IMR-90 (cell line): ENCODE measurements at regions not wholly inside any gene's neighbourhood (a gene's known extent, or its start where the extent isn't known, plus 50 kb on each side); places are given as distances from the start of the nearest gene placed in this dataset.

Source experiments
- ATAC-seq: fragments of 200-7000 bp; cut with Tn5 transposase; 2 replicates; pipeline ENCODE4 v1.9.1; 2020; ENCODE audit warnings: low read depth, mild to moderate bottlenecking, moderate library complexity
- BruUV-seq: library from RNA; stranded (reverse); fragments of 400-500 nt; replicated peaks from 2 replicates; lab custom pipeline; 2021; lab: Mats Ljungman, UMichigan
- CTCF ChIA-PET: fragments of 300-600 bp; formaldehyde crosslinking; extraction: SDS; loops from one replicate; lab custom pipeline; 2021; ENCODE audit warnings: antibody characterized with exemption; lab: Yijun Ruan, JAX
- POLR2A ChIA-PET: fragments of 300-600 bp; sonication (Branson Sonifier 250); formaldehyde crosslinking; loops from one replicate; lab custom pipeline; 2022; ENCODE audit warnings: antibody characterized with exemption; ENCODE audit not compliant: unreplicated experiment; lab: Charles Lee
- DNase-seq: peaks from one replicate; pipeline ENCODE4 v3.0.0; 2013
- H2AFZ ChIP-seq: replicated peaks from 2 replicates; pipeline ENCODE3; 2013; ENCODE audit warnings: low read length, mild to moderate bottlenecking; ENCODE audit not compliant: poor library complexity
- H2AK5ac ChIP-seq: 2 replicates; pipeline ENCODE4 v1.6.1; 2013; ENCODE audit warnings: low read depth, low read length, inconsistent platforms
- H2AK9ac ChIP-seq: replicated peaks from 2 replicates; pipeline ENCODE3; 2013; ENCODE audit warnings: mild to moderate bottlenecking, low read depth, low read length, moderate library complexity; ENCODE audit not compliant: poor library complexity
- H2BK120ac ChIP-seq: 2 replicates; pipeline ENCODE4 v1.6.1; 2013; ENCODE audit warnings: low read depth, low read length, inconsistent platforms
- H2BK15ac ChIP-seq: 3 replicates; pipeline ENCODE4 v1.6.1; 2013; ENCODE audit warnings: low read depth, low read length, inconsistent platforms
- H2BK20ac ChIP-seq: 2 replicates; pipeline ENCODE4 v1.6.1; 2013; ENCODE audit warnings: low read depth, mild to moderate bottlenecking, inconsistent platforms, low read length, moderate library complexity
- H2BK5ac ChIP-seq: 2 replicates; pipeline ENCODE4 v1.6.1; 2013; ENCODE audit warnings: mild to moderate bottlenecking, low read depth, low read length, inconsistent platforms; ENCODE audit not compliant: poor library complexity, severe bottlenecking
- H3K14ac ChIP-seq: replicated peaks from 2 replicates; pipeline ENCODE4 v1.6.1; 2013; ENCODE audit warnings: low read depth, low read length, inconsistent platforms
- H3K18ac ChIP-seq: 2 replicates; pipeline ENCODE4 v1.6.1; 2013; ENCODE audit warnings: low read depth, low read length, control low read depth
- H3K23ac ChIP-seq: 2 replicates; pipeline ENCODE4 v1.6.1; 2013; ENCODE audit warnings: low read depth, low read length, inconsistent platforms
- H3K27ac ChIP-seq: 2 replicates; pipeline ENCODE4 v1.5.1; 2013; ENCODE audit warnings: mild to moderate bottlenecking, control low read depth, low read length; ENCODE audit not compliant: insufficient read depth
- H3K27me3 ChIP-seq: 2 replicates; pipeline ENCODE4 v1.6.1; 2013; ENCODE audit warnings: low read length; ENCODE audit not compliant: control insufficient read depth, insufficient read depth
- H3K36me3 ChIP-seq: 2 replicates; pipeline ENCODE4 v1.6.1; 2013; ENCODE audit warnings: low read length, mixed read lengths; ENCODE audit not compliant: control insufficient read depth, insufficient read depth
- H3K4ac ChIP-seq: 2 replicates; pipeline ENCODE4 v1.6.1; 2013; ENCODE audit warnings: low read depth, low read length, inconsistent platforms
- H3K4me1 ChIP-seq: 2 replicates; pipeline ENCODE4 v1.6.1; 2013; ENCODE audit warnings: low read length, mixed read lengths; ENCODE audit not compliant: control insufficient read depth, insufficient read depth
- H3K4me2 ChIP-seq: 2 replicates; pipeline ENCODE4 v1.6.1; 2013; ENCODE audit warnings: low read depth, mild to moderate bottlenecking, control low read depth, low read length, moderate library complexity
- H3K4me3 ChIP-seq: 2 replicates; pipeline ENCODE4 v1.5.1; 2013; ENCODE audit warnings: low read depth, mild to moderate bottlenecking, control low read depth, low read length, moderate library complexity; ENCODE audit not compliant: insufficient read depth
- H3K56ac ChIP-seq: 2 replicates; pipeline ENCODE4 v1.6.1; 2013; ENCODE audit warnings: low read length, inconsistent platforms; ENCODE audit not compliant: insufficient read depth; ENCODE audit errors: extremely low read depth
- H3K79me1 ChIP-seq, 2 experiments: 2 replicates each; pipeline ENCODE4 v1.6.1; 2013; ENCODE audit warnings: low read length in 2 of 2, inconsistent platforms in 1 of 2, low read depth in 1 of 2
- H3K9ac ChIP-seq: 2 replicates; pipeline ENCODE4 v1.6.1; 2013; ENCODE audit warnings: low read depth, low read length, control low read depth
- H3K9me1 ChIP-seq: 2 replicates; pipeline ENCODE4 v1.6.1; 2013; ENCODE audit warnings: low read length, inconsistent platforms; ENCODE audit not compliant: insufficient read depth
- H3K9me3 ChIP-seq: 2 replicates; pipeline ENCODE4 v1.6.1; 2013; ENCODE audit warnings: low read length; ENCODE audit not compliant: control insufficient read depth, insufficient read depth
- H4K20me1 ChIP-seq: 2 replicates; pipeline ENCODE4 v1.6.1; 2013; ENCODE audit warnings: low read length, inconsistent platforms; ENCODE audit not compliant: insufficient read depth
- H4K5ac ChIP-seq: 2 replicates; pipeline ENCODE4 v1.6.1; 2013; ENCODE audit warnings: mild to moderate bottlenecking, low read depth, low read length, control low read depth
- H4K8ac ChIP-seq, 2 experiments: 2 replicates each; pipeline ENCODE4 v1.6.1; 2013; ENCODE audit warnings: low read depth in 2 of 2, low read length in 2 of 2, control low read depth in 1 of 2, inconsistent platforms in 1 of 2
- H4K91ac ChIP-seq: 2 replicates; pipeline ENCODE4 v1.6.1; 2013; ENCODE audit warnings: low read depth, low read length, inconsistent platforms; ENCODE audit not compliant: insufficient read depth
- BHLHE40 ChIP-seq: fragments of 150-350 bp; IDR thresholded peaks from 2 replicates; pipeline ENCODE4 v1.6.1; 2016; ENCODE audit warnings: mild to moderate bottlenecking, low read depth, low read length
- CEBPB ChIP-seq: IDR thresholded peaks from 2 replicates; pipeline ENCODE4 v1.6.1; 2012; ENCODE audit warnings: low read depth, low read length, improper control_type of control experiment
- CHD1 ChIP-seq: IDR thresholded peaks from 2 replicates; pipeline ENCODE4 v1.6.1; 2012; ENCODE audit warnings: low read depth, low read length, improper control_type of control experiment
- FOS ChIP-seq: fragments of 150-350 bp; IDR thresholded peaks from 2 replicates; pipeline ENCODE4 v1.6.1; 2016; ENCODE audit warnings: low read depth, low read length
- MAFK ChIP-seq: IDR thresholded peaks from 2 replicates; pipeline ENCODE4 v1.6.1; 2012; ENCODE audit warnings: low read depth, low read length, improper control_type of control experiment
- MAZ ChIP-seq: IDR thresholded peaks from 2 replicates; pipeline ENCODE4 v1.6.1; 2012; ENCODE audit warnings: low read depth, mild to moderate bottlenecking, low read length, improper control_type of control experiment, moderate library complexity, borderline replicate concordance
- MXI1 ChIP-seq: IDR thresholded peaks from 2 replicates; pipeline ENCODE4 v1.6.1; 2012; ENCODE audit warnings: low read depth, mild to moderate bottlenecking, low read length, moderate library complexity, borderline replicate concordance
- NFE2L2 ChIP-seq: fragments of 150-350 bp; IDR thresholded peaks from 2 replicates; pipeline ENCODE4 v1.6.1; 2016; ENCODE audit warnings: low read depth, mild to moderate bottlenecking, low read length
- POLR2A ChIP-seq: IDR thresholded peaks from 2 replicates; pipeline ENCODE4 v1.6.1; 2012; ENCODE audit warnings: mild to moderate bottlenecking, low read depth, low read length
- RAD21 ChIP-seq: IDR thresholded peaks from 2 replicates; pipeline ENCODE4 v1.6.1; 2012; ENCODE audit warnings: low read length, improper control_type of control experiment
- RCOR1 ChIP-seq: IDR thresholded peaks from 2 replicates; pipeline ENCODE4 v1.6.1; 2012; ENCODE audit warnings: mild to moderate bottlenecking, low read length, improper control_type of control experiment; ENCODE audit not compliant: insufficient replicate concordance
- RFX5 ChIP-seq: IDR thresholded peaks from 2 replicates; pipeline ENCODE4 v1.8.0; 2012; ENCODE audit warnings: low read depth, mild to moderate bottlenecking, low read length, moderate library complexity
- SMC3 ChIP-seq: fragments of 150-350 bp; IDR thresholded peaks from 2 replicates; pipeline ENCODE4 v1.6.1; 2016; ENCODE audit warnings: low read depth, mild to moderate bottlenecking, antibody characterized with exemption, low read length, moderate library complexity
- WGBS, 2 experiments: methylation state at CpG; one replicate each; pipeline versions ENCODE4 v1.1.5 to v1.1.7; 2013; ENCODE audit warnings: missing lambda C conversion rate in 2 of 2; ENCODE audit not compliant: insufficient read length in 1 of 2; ENCODE audit errors: extremely low coverage in 2 of 2; 5-methylcytosine and 5-hydroxymethylcytosine counted together
- dilution Hi-C: fragments of 300-500 bp; cut with HindIII; formaldehyde crosslinking; loops from one replicate; pipeline ENCODE4 v1.14.3; 2018; ENCODE audit warnings: low sequenced_read_pairs; ENCODE audit not compliant: unreplicated experiment
- in situ Hi-C: fragments of 300-500 bp; cut with MboI; formaldehyde crosslinking; loops from 3 replicates; pipeline ENCODE4 v1.14.3; 2019; ENCODE audit warnings: low sequenced_read_pairs, inconsistent platforms, mixed read lengths
- intact Hi-C: fragments of 100-400 bp; cut with micrococcal nuclease; formaldehyde crosslinking; loops from 2 replicates; pipeline ENCODE4 v1.10.0; 2022
- TF ChIP-seq, protein P1 (sequence below): conservative IDR thresholded peaks from 2 replicates; pipeline ENCODE4 v1.5.1; 2012; ENCODE audit warnings: mild to moderate bottlenecking, low read depth, low read length, improper control_type of control experiment
- TF ChIP-seq, protein P2 (sequence below): fragments of 150-350 bp; IDR thresholded peaks from 2 replicates; pipeline ENCODE4 v1.6.1; 2016; ENCODE audit warnings: low read depth, mild to moderate bottlenecking, low read length, moderate library complexity, borderline replicate concordance
- TF ChIP-seq, protein P3 (sequence below): fragments of 150-350 bp; IDR thresholded peaks from 2 replicates; pipeline ENCODE4 v1.6.1; 2017; ENCODE audit warnings: mild to moderate bottlenecking, antibody characterized with exemption, low read length, low read depth

DNA sequence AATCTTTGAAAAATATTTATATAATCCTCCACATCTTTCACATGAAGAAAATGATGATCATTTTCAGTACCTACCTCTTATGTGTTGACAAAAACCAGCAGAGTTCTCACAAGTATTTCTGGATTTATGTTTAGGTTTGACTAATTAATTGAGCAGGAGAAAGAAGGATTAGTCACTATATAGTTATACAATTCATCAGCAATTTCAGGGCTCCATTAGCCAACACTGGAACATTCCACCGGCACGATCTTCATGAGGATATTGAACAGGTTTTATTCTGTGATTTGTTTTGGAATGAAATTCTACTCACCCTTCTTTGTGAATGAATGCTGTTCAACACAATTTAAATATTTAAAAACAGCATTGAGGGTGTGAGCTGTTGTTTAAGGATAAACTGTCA is 163.2 kb downstream of the SEM1 start:
- TF ChIP-seq BHLHE40 (no peak), SMC3 (no peak), RAD21 (no peak), CHD1 (no peak), MAFK (no peak), POLR2A (no peak), MAZ (no peak), NFE2L2 (no peak), FOS (no peak), MXI1 (no peak), RCOR1 (no peak), RFX5 (no peak), CEBPB (no peak)
- TF ChIP-seq, protein P1, sequence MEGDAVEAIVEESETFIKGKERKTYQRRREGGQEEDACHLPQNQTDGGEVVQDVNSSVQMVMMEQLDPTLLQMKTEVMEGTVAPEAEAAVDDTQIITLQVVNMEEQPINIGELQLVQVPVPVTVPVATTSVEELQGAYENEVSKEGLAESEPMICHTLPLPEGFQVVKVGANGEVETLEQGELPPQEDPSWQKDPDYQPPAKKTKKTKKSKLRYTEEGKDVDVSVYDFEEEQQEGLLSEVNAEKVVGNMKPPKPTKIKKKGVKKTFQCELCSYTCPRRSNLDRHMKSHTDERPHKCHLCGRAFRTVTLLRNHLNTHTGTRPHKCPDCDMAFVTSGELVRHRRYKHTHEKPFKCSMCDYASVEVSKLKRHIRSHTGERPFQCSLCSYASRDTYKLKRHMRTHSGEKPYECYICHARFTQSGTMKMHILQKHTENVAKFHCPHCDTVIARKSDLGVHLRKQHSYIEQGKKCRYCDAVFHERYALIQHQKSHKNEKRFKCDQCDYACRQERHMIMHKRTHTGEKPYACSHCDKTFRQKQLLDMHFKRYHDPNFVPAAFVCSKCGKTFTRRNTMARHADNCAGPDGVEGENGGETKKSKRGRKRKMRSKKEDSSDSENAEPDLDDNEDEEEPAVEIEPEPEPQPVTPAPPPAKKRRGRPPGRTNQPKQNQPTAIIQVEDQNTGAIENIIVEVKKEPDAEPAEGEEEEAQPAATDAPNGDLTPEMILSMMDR = no peak
- TF ChIP-seq, protein P2, sequence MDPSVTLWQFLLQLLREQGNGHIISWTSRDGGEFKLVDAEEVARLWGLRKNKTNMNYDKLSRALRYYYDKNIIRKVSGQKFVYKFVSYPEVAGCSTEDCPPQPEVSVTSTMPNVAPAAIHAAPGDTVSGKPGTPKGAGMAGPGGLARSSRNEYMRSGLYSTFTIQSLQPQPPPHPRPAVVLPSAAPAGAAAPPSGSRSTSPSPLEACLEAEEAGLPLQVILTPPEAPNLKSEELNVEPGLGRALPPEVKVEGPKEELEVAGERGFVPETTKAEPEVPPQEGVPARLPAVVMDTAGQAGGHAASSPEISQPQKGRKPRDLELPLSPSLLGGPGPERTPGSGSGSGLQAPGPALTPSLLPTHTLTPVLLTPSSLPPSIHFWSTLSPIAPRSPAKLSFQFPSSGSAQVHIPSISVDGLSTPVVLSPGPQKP = no peak
- TF ChIP-seq, protein P3, sequence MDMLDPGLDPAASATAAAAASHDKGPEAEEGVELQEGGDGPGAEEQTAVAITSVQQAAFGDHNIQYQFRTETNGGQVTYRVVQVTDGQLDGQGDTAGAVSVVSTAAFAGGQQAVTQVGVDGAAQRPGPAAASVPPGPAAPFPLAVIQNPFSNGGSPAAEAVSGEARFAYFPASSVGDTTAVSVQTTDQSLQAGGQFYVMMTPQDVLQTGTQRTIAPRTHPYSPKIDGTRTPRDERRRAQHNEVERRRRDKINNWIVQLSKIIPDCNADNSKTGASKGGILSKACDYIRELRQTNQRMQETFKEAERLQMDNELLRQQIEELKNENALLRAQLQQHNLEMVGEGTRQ = no peak
- in situ Hi-C loops = no loop called here
- intact Hi-C loops = no loop called here
- ATAC-seq = no peak
- no peak overlapping the region for H3K9ac ChIP-seq
- no peaks in the 10 kb centered on the region for H3K9me1 ChIP-seq
- no peak overlapping the region for H3K27ac ChIP-seq
- no peak overlapping the region for H2BK15ac ChIP-seq
- no peak overlapping the region for H2BK20ac ChIP-seq
- H2AFZ ChIP-seq = no peak overlapping the region
- DNase-seq = no peak
- dilution Hi-C loops = no loop called here
- no CpG with 5 or more reads among the region's 2 CpGs for WGBS, 2 experiments
- no TSS peak for BruUV-seq
- H4K5ac ChIP-seq = no peak overlapping the region
- no peak overlapping the region for H2BK120ac ChIP-seq
- no peak overlapping the region for H3K23ac ChIP-seq
- H3K4ac ChIP-seq = no peak overlapping the region
- H4K8ac ChIP-seq = no peak overlapping the region
- H4K20me1 ChIP-seq = no peaks in the 10 kb centered on the region
- ChIA-PET POLR2A (no interaction called here), CTCF (no interaction called here)
- H3K4me3 ChIP-seq = no peak overlapping the region
- no peak overlapping the region for H4K91ac ChIP-seq
- H3K14ac ChIP-seq = no peak overlapping the region
- H3K18ac ChIP-seq = no peak overlapping the region
- H3K4me1 ChIP-seq = no peaks in the 10 kb centered on the region
- H3K36me3 ChIP-seq = no peaks in the 10 kb centered on the region
- no peaks in the 10 kb centered on the region for H3K9me3 ChIP-seq
- no peak overlapping the region for H3K56ac ChIP-seq
- no peak overlapping the region for H2AK9ac ChIP-seq
- no peaks in the 10 kb centered on the region for H3K79me1 ChIP-seq
- H3K4me2 ChIP-seq = no peak overlapping the region
- no peaks in the 10 kb centered on the region for H3K27me3 ChIP-seq
- H2AK5ac ChIP-seq = no peak overlapping the region
- H2BK5ac ChIP-seq = no peak overlapping the region
